ENCODE measurements at regions not wholly inside any gene's neighbourhood (a gene's known extent, or its start where the extent isn't known, plus 50 kb on each side); places are given as distances from the start of the nearest gene placed in this dataset.

DNA sequence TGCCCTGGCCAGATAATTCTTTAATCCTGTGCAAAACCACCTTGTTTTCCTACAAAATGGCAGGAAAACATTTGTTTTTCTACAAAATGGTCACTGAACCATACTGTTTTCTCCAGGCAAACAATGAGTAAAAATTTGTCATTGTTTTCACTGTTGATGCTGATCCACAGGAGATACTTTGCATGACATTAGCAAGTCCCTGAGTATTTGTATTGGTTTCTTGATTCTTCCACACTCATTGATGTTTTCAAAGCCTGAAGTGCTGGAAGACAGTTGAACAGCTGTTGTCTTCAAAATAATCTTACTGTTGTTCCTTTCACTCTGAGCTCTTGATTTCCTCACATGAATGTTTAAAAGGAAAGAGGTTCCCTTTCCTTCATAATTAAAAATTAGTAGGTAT is 123.1 kb upstream of the HTR2A start:
- no peaks in the 10 kb centered on the region for H3K36me3 ChIP-seq (ENCODE audit: control insufficient read depth, insufficient read depth, low read length)
- TF ChIP-seq, protein P1, sequence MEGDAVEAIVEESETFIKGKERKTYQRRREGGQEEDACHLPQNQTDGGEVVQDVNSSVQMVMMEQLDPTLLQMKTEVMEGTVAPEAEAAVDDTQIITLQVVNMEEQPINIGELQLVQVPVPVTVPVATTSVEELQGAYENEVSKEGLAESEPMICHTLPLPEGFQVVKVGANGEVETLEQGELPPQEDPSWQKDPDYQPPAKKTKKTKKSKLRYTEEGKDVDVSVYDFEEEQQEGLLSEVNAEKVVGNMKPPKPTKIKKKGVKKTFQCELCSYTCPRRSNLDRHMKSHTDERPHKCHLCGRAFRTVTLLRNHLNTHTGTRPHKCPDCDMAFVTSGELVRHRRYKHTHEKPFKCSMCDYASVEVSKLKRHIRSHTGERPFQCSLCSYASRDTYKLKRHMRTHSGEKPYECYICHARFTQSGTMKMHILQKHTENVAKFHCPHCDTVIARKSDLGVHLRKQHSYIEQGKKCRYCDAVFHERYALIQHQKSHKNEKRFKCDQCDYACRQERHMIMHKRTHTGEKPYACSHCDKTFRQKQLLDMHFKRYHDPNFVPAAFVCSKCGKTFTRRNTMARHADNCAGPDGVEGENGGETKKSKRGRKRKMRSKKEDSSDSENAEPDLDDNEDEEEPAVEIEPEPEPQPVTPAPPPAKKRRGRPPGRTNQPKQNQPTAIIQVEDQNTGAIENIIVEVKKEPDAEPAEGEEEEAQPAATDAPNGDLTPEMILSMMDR (IDR thresholded peaks at IDR 0.05; ENCODE audit: insufficient read depth, low read length, poor library complexity, severe bottlenecking), result no peak
- no peaks in the 10 kb centered on the region for H3K27me3 ChIP-seq (ENCODE audit: control insufficient read depth, insufficient read depth, low read length)
- H3K4me3 ChIP-seq (ENCODE audit: low read depth, low read length), result no peak overlapping the region
- DNase-seq (ENCODE audit: low read depth), result no peak

DNA sequence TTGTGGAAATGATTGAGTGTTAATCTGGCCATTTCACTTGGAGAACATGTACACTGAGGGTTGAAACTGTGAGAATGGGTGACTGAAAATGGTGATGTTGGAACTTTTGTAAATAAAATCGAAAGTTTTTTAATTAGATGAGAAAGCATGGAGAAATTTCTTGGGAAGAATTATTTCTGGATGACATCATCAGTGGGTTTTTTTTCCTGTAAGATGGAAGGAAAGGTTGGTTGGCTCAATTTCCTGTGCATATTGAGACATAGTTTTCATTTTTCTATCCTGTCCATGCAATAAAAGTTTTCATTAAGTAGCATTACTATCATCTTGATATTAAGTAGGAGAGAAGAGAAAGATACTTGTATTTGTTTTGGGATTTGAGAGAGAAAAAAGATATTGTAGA is 120.6 kb upstream of the HTR2A start:
- H3K4me3 ChIP-seq (ENCODE audit: low read depth, low read length), result no peak overlapping the region
- H3K27me3 ChIP-seq (ENCODE audit: control insufficient read depth, insufficient read depth, low read length), result no peaks in the 10 kb centered on the region
- no peaks in the 10 kb centered on the region for H3K36me3 ChIP-seq (ENCODE audit: control insufficient read depth, insufficient read depth, low read length)
- DNase-seq (ENCODE audit: low read depth), result no peak
- TF ChIP-seq, protein P1 (IDR thresholded peaks at IDR 0.05; ENCODE audit: insufficient read depth, low read length, poor library complexity, severe bottlenecking), result no peak

DNA sequence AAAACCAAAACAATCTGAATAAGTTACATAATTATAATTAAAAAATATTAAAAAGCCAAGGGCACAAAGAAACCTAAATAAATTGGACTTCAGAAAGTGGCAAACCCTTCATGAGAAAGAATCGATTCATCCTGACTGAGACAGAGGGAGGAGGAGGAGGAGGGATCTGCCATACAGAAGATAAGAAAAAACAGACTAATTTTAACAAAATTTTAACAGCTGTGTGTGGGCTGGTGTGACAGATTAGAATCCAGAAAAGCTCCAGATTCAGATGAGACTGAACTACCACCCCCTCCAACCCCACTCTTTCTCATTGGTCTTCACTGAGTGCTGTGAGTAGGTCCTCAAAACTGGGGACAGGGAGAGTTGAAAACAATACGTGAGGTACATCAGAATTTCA is 111.5 kb upstream of the HTR2A start:
- TF ChIP-seq, protein P1 (IDR thresholded peaks at IDR 0.05; ENCODE audit: insufficient read depth, low read length, poor library complexity, severe bottlenecking), result no peak
- no peaks in the 10 kb centered on the region for H3K36me3 ChIP-seq (ENCODE audit: control insufficient read depth, insufficient read depth, low read length)
- H3K27me3 ChIP-seq (ENCODE audit: control insufficient read depth, insufficient read depth, low read length), result no peaks in the 10 kb centered on the region
- H3K4me3 ChIP-seq (ENCODE audit: low read depth, low read length), result no peak overlapping the region
- no peak for DNase-seq (ENCODE audit: low read depth)

DNA sequence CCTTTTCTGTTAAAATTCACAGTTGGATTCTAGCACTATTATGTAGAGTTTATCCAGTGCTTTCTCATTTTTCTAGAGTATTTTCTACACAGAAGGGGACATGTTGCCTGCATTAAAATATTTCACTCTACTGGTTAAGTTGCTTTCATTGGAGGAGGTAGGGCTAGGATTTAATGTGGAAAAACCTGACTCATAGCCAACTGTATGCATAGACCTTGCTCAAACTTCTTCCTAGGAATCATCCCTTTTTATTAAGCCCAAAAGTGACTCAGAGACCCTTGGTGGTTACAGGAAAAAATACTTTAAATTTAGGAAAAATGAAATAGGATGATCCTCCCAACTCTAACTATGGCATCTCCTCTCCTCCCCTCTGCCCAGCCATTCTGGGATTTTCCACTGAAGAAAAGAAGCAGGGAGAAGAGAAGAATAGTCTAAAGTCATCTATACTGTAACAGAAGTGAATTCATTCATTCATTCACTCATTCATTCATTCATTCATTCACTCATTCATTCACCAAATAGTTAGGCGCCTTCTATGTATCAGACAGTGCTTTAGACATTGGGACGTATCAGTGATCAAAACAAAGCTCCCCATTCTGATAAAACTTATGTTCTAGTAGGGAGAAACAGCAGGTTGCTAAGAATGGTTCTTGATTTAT is 109.0 kb upstream of the HTR2A start:
- H3K27me3 ChIP-seq (ENCODE audit: control insufficient read depth, insufficient read depth, low read length), result no peaks in the 10 kb centered on the region
- no peaks in the 10 kb centered on the region for H3K36me3 ChIP-seq (ENCODE audit: control insufficient read depth, insufficient read depth, low read length)
- no peak for DNase-seq (ENCODE audit: low read depth)
- no peak overlapping the region for H3K4me3 ChIP-seq (ENCODE audit: low read depth, low read length)
- TF ChIP-seq, protein P1 (IDR thresholded peaks at IDR 0.05; ENCODE audit: insufficient read depth, low read length, poor library complexity, severe bottlenecking), result no peak

DNA sequence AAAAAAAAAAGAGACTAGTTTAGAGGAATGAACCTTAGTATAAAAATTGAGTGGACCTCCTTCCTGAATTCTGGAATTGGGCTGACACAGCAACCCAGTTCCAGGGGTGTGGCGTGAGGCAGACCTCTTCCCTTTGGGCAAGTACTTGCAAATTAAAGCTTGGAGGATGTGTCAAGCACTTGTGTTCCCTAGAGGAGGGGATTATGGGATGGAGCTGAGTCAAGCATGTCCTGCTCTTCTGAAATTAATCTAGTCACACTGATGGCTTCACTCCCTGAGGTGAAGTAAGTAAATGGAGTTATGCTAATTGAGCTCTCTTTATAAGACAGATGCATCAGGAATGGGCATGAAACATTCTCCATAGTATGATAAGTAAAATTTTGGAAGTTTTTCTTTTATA is 107.7 kb upstream of the HTR2A start:
- no peak for DNase-seq (ENCODE audit: low read depth)
- Histone ChIP-seq H3K27me3 (ENCODE audit: control insufficient read depth, insufficient read depth, low read length) (no peaks in the 10 kb centered on the region), H3K36me3 (ENCODE audit: control insufficient read depth, insufficient read depth, low read length) (no peaks in the 10 kb centered on the region), H3K4me3 (ENCODE audit: low read depth, low read length) (no peak overlapping the region)
- TF ChIP-seq, protein P1 (IDR thresholded peaks at IDR 0.05; ENCODE audit: insufficient read depth, low read length, poor library complexity, severe bottlenecking), result no peak

DNA sequence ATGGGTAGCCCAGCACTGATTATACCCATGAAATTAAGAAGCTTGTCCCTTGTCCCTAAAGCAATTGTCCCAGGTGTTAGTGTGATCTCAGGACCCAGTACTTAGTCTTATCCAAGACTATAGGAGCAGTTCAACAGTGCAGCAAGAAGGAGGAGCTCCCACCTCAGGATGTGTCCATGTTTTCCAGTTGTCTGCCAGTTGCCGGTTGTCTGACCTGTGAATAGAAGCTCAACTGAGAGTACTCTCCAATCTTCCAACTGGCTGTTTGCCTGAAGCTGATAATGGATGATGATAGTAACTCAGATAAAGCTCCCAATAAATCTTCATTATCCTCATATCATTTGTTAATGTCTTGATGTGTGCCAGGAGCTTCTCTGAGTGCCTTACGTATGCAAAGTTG is 107.2 kb upstream of the HTR2A start:
- no peak for DNase-seq (ENCODE audit: low read depth)
- Histone ChIP-seq H3K4me3 (ENCODE audit: low read depth, low read length) (no peak overlapping the region), H3K27me3 (ENCODE audit: control insufficient read depth, insufficient read depth, low read length) (no peaks in the 10 kb centered on the region), H3K36me3 (ENCODE audit: control insufficient read depth, insufficient read depth, low read length) (no peaks in the 10 kb centered on the region)
- TF ChIP-seq, protein P1 (IDR thresholded peaks at IDR 0.05; ENCODE audit: insufficient read depth, low read length, poor library complexity, severe bottlenecking), result no peak

Data from kidney epithelial cell (primary cell).